ENCODE measurements at regions not wholly inside any gene's neighbourhood (a gene's known extent, or its start where the extent isn't known, plus 50 kb on each side); places are given as distances from the start of the nearest gene placed in this dataset.

- Histone ChIP-seq H3K4me3 (ENCODE audit: low read depth, low read length, poor library complexity, severe bottlenecking) (no peak overlapping the region), H3K4me1 (ENCODE audit: insufficient read depth, low read length, poor library complexity, severe bottlenecking) (no peaks in the 10 kb centered on the region), H3K36me3 (ENCODE audit: insufficient read depth, low read length, poor library complexity, severe bottlenecking) (no peaks in the 10 kb centered on the region), H3K27ac (ENCODE audit: low read depth, low read length, poor library complexity, severe bottlenecking) (no peak overlapping the region), H3K9me3 (ENCODE audit: low read depth, low read length, poor library complexity, severe bottlenecking) (no peaks in the 10 kb centered on the region), H3K27me3 (replicated peaks; ENCODE audit: insufficient read depth, low read depth, low read length, poor library complexity) (peaks cover 14% of the 10 kb centered on the region)
- TF ChIP-seq, protein P1, sequence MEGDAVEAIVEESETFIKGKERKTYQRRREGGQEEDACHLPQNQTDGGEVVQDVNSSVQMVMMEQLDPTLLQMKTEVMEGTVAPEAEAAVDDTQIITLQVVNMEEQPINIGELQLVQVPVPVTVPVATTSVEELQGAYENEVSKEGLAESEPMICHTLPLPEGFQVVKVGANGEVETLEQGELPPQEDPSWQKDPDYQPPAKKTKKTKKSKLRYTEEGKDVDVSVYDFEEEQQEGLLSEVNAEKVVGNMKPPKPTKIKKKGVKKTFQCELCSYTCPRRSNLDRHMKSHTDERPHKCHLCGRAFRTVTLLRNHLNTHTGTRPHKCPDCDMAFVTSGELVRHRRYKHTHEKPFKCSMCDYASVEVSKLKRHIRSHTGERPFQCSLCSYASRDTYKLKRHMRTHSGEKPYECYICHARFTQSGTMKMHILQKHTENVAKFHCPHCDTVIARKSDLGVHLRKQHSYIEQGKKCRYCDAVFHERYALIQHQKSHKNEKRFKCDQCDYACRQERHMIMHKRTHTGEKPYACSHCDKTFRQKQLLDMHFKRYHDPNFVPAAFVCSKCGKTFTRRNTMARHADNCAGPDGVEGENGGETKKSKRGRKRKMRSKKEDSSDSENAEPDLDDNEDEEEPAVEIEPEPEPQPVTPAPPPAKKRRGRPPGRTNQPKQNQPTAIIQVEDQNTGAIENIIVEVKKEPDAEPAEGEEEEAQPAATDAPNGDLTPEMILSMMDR (conservative IDR thresholded peaks at IDR 0.05; ENCODE audit: low read depth, low read length), result no peak
- TF ChIP-seq EZH2 (IDR thresholded peaks at IDR 0.05; ENCODE audit: borderline replicate concordance, low read depth, low read length, poor library complexity, severe bottlenecking), result no peak
- no TSS peak for BruUV-seq (replicated peaks)
- intact Hi-C loops (cut with micrococcal nuclease; ENCODE audit: unreplicated experiment), result no loop called here
- ChIA-PET CTCF (no interaction called here), POLR2A (ENCODE audit: low non-redundant PET) (no interaction called here)
- DNase-seq (ENCODE audit: low spot score), result no peak
These were observed 86.2 kb upstream of the RAB6C start for GRCh38 chr2:129893244-129893643.

DNA sequence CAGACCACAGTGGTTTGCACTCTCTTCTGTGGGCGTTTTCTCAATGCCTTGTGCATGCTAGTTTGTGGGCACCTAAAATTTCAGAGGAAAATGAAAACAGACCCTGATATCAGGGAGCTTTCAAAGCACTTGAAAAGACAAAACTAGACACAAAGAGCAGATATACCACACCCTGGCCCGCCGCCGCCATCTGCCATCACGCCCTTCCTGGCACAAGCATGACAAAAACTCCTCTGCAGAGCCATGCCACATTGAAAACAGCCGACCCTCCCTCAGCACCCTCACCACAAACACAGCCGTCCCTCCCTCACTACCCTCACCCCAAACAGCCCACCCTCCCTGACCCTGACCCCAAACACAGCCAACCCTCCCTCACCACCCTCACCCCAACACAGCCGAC is 84.8 kb upstream of the RAB6C start:
- intact Hi-C loops (cut with micrococcal nuclease; ENCODE audit: unreplicated experiment), result no loop called here
- POLR2A ChIA-PET (ENCODE audit: low non-redundant PET), result no interaction called here
- CTCF ChIA-PET, result no interaction called here

DNA sequence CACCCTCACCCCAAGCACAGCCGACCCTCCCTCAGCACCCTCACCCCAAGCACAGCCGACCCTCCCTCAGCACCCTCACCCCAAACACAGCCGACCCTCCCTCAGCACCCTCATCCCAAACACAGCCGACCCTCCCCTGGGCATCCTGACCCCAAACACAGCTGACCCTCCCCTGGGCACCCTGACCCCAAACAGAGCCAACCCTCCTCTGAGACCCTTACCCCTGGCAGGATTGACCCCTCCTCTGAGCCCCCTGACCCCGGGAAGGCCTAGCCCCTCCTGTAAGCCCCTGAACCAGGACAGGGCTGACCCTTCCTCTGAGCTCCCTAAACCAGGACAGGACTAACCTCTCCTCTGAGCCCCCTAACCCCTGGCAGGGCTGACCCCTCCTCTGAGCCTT is 84.4 kb upstream of the RAB6C start:
- BruUV-seq (replicated peaks), result no TSS peak
- no peak for DNase-seq (ENCODE audit: low spot score)
- CTCF ChIA-PET, result no interaction called here
- intact Hi-C loops (cut with micrococcal nuclease; ENCODE audit: unreplicated experiment), result no loop called here
- H3K27ac ChIP-seq (ENCODE audit: low read depth, low read length, poor library complexity, severe bottlenecking), result no peak overlapping the region
- no peaks in the 10 kb centered on the region for H3K9me3 ChIP-seq (ENCODE audit: low read depth, low read length, poor library complexity, severe bottlenecking)
- no peak overlapping the region for H3K4me3 ChIP-seq (ENCODE audit: low read depth, low read length, poor library complexity, severe bottlenecking)
- peaks cover 18% of the 10 kb centered on the region for H3K27me3 ChIP-seq (replicated peaks; ENCODE audit: insufficient read depth, low read depth, low read length, poor library complexity)
- POLR2A ChIA-PET (ENCODE audit: low non-redundant PET), result no interaction called here
- H3K4me1 ChIP-seq (ENCODE audit: insufficient read depth, low read length, poor library complexity, severe bottlenecking), result no peaks in the 10 kb centered on the region
- no peaks in the 10 kb centered on the region for H3K36me3 ChIP-seq (ENCODE audit: insufficient read depth, low read length, poor library complexity, severe bottlenecking)
- no peak for TF ChIP-seq EZH2 (IDR thresholded peaks at IDR 0.05; ENCODE audit: borderline replicate concordance, low read depth, low read length, poor library complexity, severe bottlenecking)
- TF ChIP-seq, protein P1 (conservative IDR thresholded peaks at IDR 0.05; ENCODE audit: low read depth, low read length), result no peak

More for the DNA sequence above, 84.8 kb upstream of the RAB6C start:
- Histone ChIP-seq H3K4me1 (ENCODE audit: insufficient read depth, low read length, poor library complexity, severe bottlenecking) (no peaks in the 10 kb centered on the region), H3K27ac (ENCODE audit: low read depth, low read length, poor library complexity, severe bottlenecking) (no peak overlapping the region), H3K4me3 (ENCODE audit: low read depth, low read length, poor library complexity, severe bottlenecking) (no peak overlapping the region), H3K36me3 (ENCODE audit: insufficient read depth, low read length, poor library complexity, severe bottlenecking) (no peaks in the 10 kb centered on the region), H3K27me3 (replicated peaks; ENCODE audit: insufficient read depth, low read depth, low read length, poor library complexity) (peaks cover 18% of the 10 kb centered on the region), H3K9me3 (ENCODE audit: low read depth, low read length, poor library complexity, severe bottlenecking) (no peaks in the 10 kb centered on the region)
- no TSS peak for BruUV-seq (replicated peaks)
- no peak for DNase-seq (ENCODE audit: low spot score)
- no peak for TF ChIP-seq EZH2 (IDR thresholded peaks at IDR 0.05; ENCODE audit: borderline replicate concordance, low read depth, low read length, poor library complexity, severe bottlenecking)
- TF ChIP-seq, protein P1 (conservative IDR thresholded peaks at IDR 0.05; ENCODE audit: low read depth, low read length), result no peak

Measured in A673 (cell line).